ENCODE measurements at regions not wholly inside any gene's neighbourhood (a gene's known extent, or its start where the extent isn't known, plus 50 kb on each side); places are given as distances from the start of the nearest gene placed in this dataset.

GRCh38 chr9:121568343-121569265 is 69.0 kb upstream of the GGTA1 start:
- Histone ChIP-seq H3K36me3 (no peaks in the 10 kb centered on the region), H3K27ac (replicated peaks in 1 of 4) (peak overlapping the region; percentile 81 to 87 (median 84)), H3K27me3 (no peaks in the 10 kb centered on the region), H3K9me3 (no peaks in the 10 kb centered on the region), H3K4me3 (peak overlapping the region; percentile 46 to 54 (median 50)), H3K4me1 (peaks cover 38 to 80% (median 78%) of the 10 kb centered on the region in 4 donors)
- intact Hi-C loops (cut with DNase I): no loop called here
- WGBS: 11% methylated on average over 8 of the region's 9 CpGs
- TF ChIP-seq POLR2AphosphoS5 (IDR thresholded peaks at IDR 0.05): peak in 1 of 2 donors; percentile 14
- TF ChIP-seq POLR2A (IDR thresholded peaks at IDR 0.05; ENCODE audit: low read depth): no peak
- no peak for DNase-seq (ENCODE audit: extremely low spot score)

GRCh38 chr9:121569266-121569648 is 69.6 kb upstream of the GGTA1 start:
- H3K4me3 ChIP-seq: peak overlapping the region in 3 of 4 donors; percentile 46 to 54 (median 48)
- H3K27me3 ChIP-seq: no peaks in the 10 kb centered on the region
- no peaks in the 10 kb centered on the region for H3K9me3 ChIP-seq
- no peak for TF ChIP-seq POLR2AphosphoS5 (IDR thresholded peaks at IDR 0.05)
- TF ChIP-seq CTCF (IDR thresholded peaks at IDR 0.05): no peak
- no peak for TF ChIP-seq POLR2A (IDR thresholded peaks at IDR 0.05; ENCODE audit: low read depth)
- TF ChIP-seq EP300 (IDR thresholded peaks at IDR 0.05): no peak
- DNase-seq (ENCODE audit: extremely low spot score): no peak
- peaks cover 38 to 87% (median 82%) of the 10 kb centered on the region in 4 donors for H3K4me1 ChIP-seq
- intact Hi-C loops (cut with DNase I): no loop called here
- H3K27ac ChIP-seq (replicated peaks in 1 of 4): peak overlapping the region; percentile 81 to 87 (median 84)
- no peaks in the 10 kb centered on the region for H3K36me3 ChIP-seq
- WGBS: 67% methylated on average over 3 of the region's 3 CpGs

- intact Hi-C loops (cut with DNase I): no loop called here
- Histone ChIP-seq H3K36me3 (no peaks in the 10 kb centered on the region), H3K27me3 (no peaks in the 10 kb centered on the region), H3K9me3 (no peaks in the 10 kb centered on the region), H3K4me3 (no peak overlapping the region), H3K4me1 (peaks cover 31 to 99% (median 83%) of the 10 kb centered on the region in 4 donors), H3K27ac (replicated peaks in 1 of 4) (no peak overlapping the region)
- WGBS: 79% methylated on average over 7 of the region's 7 CpGs
- no peak for DNase-seq (ENCODE audit: extremely low spot score)
- TF ChIP-seq POLR2A (IDR thresholded peaks at IDR 0.05; ENCODE audit: low read depth) (no peak), EP300 (IDR thresholded peaks at IDR 0.05) (no peak), CTCF (IDR thresholded peaks at IDR 0.05) (no peak), POLR2AphosphoS5 (IDR thresholded peaks at IDR 0.05) (no peak)
These were observed 72.9 kb upstream of the GGTA1 start for GRCh38 chr9:121572581-121572980.

GRCh38 chr9:121573717-121574485 is 74.3 kb upstream of the GGTA1 start:
- no peak overlapping the region for H3K4me3 ChIP-seq
- intact Hi-C loops (cut with DNase I): no loop called here
- H3K9me3 ChIP-seq: no peaks in the 10 kb centered on the region
- H3K4me1 ChIP-seq: peaks cover 20 to 99% (median 77%) of the 10 kb centered on the region in 4 donors
- H3K36me3 ChIP-seq: no peaks in the 10 kb centered on the region
- TF ChIP-seq CTCF (IDR thresholded peaks at IDR 0.05): no peak
- TF ChIP-seq POLR2A (IDR thresholded peaks at IDR 0.05; ENCODE audit: low read depth): no peak
- no peak for TF ChIP-seq POLR2AphosphoS5 (IDR thresholded peaks at IDR 0.05)
- TF ChIP-seq EP300 (IDR thresholded peaks at IDR 0.05): no peak
- no peaks in the 10 kb centered on the region for H3K27me3 ChIP-seq
- H3K27ac ChIP-seq (replicated peaks in 1 of 4): no peak overlapping the region
- 84% methylated on average over 10 of the region's 10 CpGs for WGBS
- DNase-seq (ENCODE audit: extremely low spot score): no peak

All from esophagus muscularis mucosa (tissue), 4 donors.